NCI-H2171 treated with DMSO at 0.1 percent for 48 hours (cell line): ENCODE measurements at regions not wholly inside any gene's neighbourhood (a gene's known extent, or its start where the extent isn't known, plus 50 kb on each side); places are given as distances from the start of the nearest gene placed in this dataset.

Experiments
- DNase-seq: peaks from one replicate; lab custom pipeline; 2025; lab: John Stamatoyannopoulos, UW

DNA sequence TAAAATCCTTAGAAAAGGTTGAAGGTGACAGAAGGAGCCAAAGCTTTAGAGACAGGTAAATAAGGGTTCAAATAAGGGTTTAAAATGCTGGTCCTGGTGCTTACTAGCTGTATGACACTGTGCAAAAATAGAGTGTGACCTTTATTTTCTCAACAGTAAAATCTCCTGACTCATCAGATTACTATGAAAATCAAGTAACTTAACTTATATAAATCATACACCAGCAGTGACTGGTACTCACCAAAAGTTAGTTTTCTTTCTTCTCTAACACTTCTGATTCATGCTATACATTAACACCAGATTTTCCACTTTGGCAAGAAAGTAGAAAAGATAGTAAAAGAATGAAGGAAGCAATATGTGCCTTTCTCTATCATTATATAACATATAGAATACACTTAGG lies 205.9 kb upstream of the GBE1 start:
- no peak for DNase-seq

DNA sequence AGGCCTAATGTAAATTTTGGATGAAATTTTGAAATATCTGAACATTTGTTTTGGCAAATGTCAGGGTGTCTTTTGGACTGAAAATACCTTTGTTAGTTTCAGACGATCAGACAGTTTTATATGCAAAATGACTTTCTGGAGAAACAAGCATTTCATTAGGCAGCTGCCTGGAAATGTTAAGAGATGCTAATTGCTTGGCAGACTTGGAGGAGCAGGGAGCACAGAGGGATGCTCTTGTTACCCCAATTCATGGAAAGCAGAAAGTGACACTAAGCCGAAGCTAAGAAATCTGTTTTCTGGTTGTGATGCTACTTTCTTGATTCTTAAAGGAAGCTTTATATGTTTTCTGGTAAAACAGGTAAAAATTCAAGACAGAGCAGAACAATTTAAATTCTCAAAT lies 204.3 kb upstream of the GBE1 start:
- no peak for DNase-seq

- DNase-seq: no peak
Observed at GRCh38 chr3:81962396-81962795, 201.0 kb upstream of the GBE1 start.

- no peak for DNase-seq
Observed at GRCh38 chr3:81958972-81959640, 197.7 kb upstream of the GBE1 start.

DNA sequence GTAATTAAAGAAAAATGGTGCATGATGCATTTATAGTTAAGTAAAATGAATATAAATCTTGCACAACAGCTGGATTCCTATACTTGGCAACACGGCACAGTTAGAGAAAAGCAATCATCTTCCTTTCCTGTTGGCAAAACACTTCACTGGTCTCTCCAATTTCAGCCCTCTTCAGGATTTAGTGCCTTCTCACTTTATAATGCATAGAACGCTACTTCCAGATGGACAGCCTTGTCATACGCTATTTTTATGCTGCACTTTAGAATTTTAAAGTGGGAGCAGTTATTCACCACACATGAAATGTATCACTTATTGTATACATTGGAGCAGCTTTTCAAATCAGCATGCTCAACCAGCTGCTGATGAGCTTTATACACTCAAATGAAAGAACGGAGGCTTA lies 194.4 kb upstream of the GBE1 start:
- DNase-seq: no peak

GRCh38 chr3:81953111-81953510 lies 191.7 kb upstream of the GBE1 start:
- DNase-seq: no peak

GRCh38 chr3:81952141-81952540 lies 190.7 kb upstream of the GBE1 start:
- no peak for DNase-seq

DNA sequence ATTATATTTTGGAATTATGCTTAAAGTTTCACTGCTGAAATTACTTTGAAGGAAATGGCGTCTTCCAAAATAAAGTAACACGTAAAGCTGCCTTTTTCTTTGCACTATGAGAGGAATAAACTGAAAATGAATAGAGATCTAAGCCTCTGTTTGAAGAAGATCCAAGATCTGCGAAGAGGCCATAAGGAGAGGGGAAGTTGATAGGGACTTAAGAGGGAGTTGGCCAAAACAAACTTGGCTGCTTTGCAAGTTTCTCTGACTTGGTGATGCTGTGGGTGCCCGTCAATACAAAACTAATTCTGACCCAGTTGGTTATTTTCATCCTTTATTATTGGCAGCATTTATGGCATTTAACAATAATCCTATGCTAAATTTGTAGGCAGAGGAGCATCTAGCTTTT lies 190.2 kb upstream of the GBE1 start:
- DNase-seq: no peak

- DNase-seq: no peak
Observed at GRCh38 chr3:81951106-81951505, 189.7 kb upstream of the GBE1 start.

- DNase-seq: no peak
Observed at GRCh38 chr3:81947359-81947758, 185.9 kb upstream of the GBE1 start.

DNA sequence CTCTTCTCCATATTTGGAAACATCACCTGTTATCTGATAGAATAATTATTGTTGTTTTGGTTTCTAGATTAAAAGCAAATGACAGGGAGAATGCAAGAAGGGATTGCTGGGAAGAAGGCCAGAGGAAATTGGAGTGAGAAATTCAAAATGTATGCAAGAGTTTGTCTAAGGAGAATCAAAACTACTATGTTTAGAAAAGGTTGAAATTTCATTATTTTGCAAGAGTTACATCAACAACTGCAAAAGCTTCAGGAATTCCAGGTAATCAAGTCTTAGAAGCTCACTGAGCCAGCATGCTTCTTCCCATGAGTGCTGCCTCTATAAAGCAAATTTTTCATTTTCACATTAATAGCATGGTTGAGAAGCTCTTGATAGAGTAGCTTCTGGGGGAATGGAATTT lies 177.2 kb upstream of the GBE1 start:
- DNase-seq: no peak

DNA sequence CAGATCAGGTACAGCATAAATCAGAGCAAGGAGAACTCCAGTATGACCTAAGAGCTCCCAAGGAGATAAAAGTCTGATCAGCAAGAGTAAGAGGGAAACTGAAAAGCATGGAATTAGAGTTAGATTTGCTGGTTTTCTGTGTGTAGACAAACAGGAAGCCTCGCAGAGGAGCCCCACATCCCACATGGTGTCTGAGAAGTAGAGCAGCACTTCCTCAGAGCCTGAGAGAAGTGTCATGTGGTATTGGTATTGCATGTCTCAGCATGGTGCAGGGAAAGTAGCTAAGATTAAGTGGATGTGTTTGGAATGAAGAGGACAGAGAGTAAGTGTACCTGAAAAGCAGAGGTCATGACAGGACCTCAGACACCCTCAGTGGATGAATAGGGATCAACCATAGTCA lies 175.4 kb upstream of the GBE1 start:
- no peak for DNase-seq

DNA sequence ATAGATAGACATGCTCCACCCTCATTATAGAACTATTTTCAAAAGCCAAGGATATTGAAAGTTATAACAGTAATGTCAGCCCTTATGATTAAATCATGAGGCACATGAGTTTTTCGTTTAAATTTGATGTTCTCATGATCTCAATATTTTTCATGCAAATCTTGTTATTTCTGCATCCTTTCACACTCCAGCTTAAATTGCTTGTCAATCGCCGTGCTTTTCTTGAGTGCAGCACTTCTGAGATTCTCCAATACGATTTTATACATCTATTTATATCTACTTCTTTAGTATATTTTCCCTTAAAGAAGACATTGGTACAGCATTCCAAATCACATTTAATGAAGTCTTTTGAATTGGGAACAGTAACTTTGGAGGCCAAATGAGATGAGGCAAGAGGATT lies 171.2 kb upstream of the GBE1 start:
- DNase-seq: no peak

GRCh38 chr3:81931265-81932251 lies 170.1 kb upstream of the GBE1 start:
- no peak for DNase-seq

DNA sequence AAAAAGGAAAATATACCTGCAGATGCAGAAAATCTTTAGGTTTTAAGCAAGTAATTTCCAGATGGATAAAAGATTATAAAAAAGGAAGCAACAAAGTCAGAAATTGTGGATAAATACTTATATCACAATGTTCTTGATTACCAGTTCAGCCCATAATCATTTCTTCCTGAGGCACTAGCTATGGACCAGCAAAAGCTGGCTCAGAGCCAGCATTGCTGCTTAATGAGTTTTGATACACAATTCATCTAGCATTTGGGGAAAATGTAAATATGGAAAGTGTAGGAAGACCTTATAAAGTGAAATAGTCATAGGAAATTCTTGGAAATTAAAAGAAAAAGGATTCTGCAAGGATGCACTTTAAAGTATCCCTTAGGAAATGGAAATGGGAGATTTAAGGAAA lies 168.3 kb upstream of the GBE1 start:
- no peak for DNase-seq

DNA sequence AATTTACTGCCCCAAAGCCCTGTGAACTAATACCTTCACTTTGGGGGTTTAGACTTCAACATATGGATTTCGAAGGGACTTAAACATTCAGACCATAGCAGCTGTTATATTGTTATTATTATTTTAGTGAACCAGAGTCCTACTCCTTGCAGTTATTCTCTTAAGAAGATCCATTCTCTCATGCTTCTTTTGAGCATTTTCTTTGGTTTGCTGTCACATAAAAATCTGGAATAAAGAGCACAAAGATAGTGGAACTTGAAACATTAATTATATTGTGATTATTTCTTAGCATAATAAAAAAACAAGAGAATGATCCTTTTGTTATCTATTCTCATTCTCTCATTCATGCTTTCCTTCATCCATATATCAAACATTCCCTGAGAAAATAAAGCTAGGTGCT lies 166.4 kb upstream of the GBE1 start:
- no peak for DNase-seq

GRCh38 chr3:81925385-81925784 lies 163.9 kb upstream of the GBE1 start:
- no peak for DNase-seq

DNA sequence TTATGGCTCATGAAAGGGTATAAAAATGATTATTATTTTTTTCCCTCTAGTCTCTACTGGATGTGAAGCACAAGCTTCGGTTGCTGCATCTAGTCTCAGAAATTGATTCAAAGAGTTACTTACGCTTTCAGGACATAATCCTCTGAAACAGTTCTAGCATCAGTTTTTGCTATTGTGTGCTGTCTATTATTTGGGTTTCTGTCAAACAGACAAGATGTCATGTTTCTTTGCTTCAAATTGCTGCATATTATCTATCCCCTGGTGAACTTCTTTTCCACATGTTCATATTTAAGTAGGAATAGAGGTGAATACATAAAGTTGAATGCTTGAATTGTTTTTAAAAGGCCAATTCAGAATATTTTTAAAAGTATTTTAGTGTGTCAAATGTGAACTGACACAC lies 161.6 kb upstream of the GBE1 start:
- no peak for DNase-seq

GRCh38 chr3:81922404-81922803 lies 161.0 kb upstream of the GBE1 start:
- DNase-seq: no peak

DNA sequence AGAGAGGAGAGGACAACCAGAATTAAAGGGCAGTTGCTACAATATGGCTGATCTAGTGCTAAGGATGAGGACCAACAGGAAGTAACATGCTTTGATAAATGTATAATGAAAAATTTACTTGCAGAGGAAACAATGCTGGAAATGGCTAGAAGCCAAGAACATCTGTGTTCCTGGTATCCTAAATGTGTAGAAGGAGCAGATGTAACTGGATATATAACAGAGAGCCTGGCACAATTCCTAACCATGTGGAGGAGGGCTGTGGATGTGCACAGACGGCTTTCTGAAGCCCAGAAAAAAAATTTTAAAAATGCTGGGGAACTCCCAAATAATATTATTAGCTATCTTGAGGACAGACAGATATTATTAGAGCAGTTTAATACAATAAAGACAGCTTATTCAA lies 159.4 kb upstream of the GBE1 start:
- DNase-seq: peak; percentile 81

GRCh38 chr3:81916890-81917289 lies 155.4 kb upstream of the GBE1 start:
- DNase-seq: no peak

- no peak for DNase-seq
Observed at GRCh38 chr3:81913886-81914663, 152.6 kb upstream of the GBE1 start.

GRCh38 chr3:81911221-81911620 lies 149.8 kb upstream of the GBE1 start:
- no peak for DNase-seq
